Adipose tissue (tissue), 3 donors: ENCODE measurements at regions not wholly inside any gene's neighbourhood (a gene's known extent, or its start where the extent isn't known, plus 50 kb on each side); places are given as distances from the start of the nearest gene placed in this dataset.
"Not testable (repeated sequence)": the region's sequence is repeated elsewhere in the genome, so short reads cannot be mapped to it uniquely, and the experiment has no call there.

Experiments
- H3K27ac ChIP-seq: one replicate; pipeline ENCODE4 v1.5.1; 2013; ENCODE audit warnings: low read depth, low read length
- WGBS, 3 donors: extraction: QIAGEN DNeasy Blood & Tissue Kit; methylation state at CpG; one replicate each; pipeline ENCODE4 v1.1.7; 2013; 5-methylcytosine and 5-hydroxymethylcytosine counted together
- donor health status: healthy with polysubstance abuse.
- donor health status: Bipolar disorder and iron deficiency.
- donor health status: healthy.

DNA sequence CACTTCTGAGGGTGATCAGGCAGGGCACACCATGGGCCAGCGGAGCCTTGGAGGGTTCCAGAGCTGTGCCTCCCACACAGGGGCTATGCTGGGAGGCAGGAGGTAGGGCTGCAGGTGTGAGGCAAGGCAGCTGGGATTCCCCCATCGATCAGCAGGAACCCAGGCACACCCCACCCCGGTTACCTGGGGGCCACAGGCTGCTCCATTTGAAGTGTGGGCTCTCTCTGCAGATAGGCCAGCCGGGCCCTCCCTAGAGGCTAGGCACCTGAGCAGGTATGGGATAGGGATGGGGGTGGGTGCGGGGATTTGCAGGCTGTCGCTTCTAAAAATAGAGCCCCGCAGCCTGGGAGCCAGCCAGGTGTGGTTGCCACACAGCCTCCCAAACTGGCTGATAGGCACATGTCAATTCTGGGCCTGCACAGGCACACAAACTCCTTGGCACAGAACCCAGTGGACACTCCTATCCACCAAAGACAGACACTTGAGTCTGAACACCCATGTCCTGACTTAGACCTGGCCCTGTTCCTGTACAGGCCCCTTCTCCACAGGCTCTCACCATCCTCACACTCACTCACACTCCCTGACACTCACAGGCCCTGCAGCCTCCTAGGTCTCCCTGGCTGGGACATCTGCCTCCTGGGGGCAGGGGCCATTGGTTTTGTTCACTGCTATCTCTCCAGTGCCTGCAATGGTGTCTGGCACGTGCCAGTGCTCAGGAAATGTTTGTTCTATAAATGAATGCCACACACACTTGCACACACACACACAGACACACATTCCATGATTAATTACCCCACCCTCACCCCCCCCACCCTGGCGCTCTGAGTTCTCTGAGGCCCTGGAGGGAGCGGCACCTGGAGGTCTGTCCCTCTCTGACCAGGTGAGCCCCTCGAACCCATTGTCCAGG is 73.4 kb downstream of the ZFP36L2 start:
- WGBS, 3 donors: 37 to 88% (median 80%) methylated on average over 11 of the region's 11 CpGs
- H3K27ac ChIP-seq: no peak overlapping the region

GRCh38 chr2:43152186-43152585 is 74.2 kb downstream of the ZFP36L2 start:
- H3K27ac ChIP-seq: no peak overlapping the region
- 66 to 96% (median 91%) methylated on average over 8 of the region's 8 CpGs for WGBS, 3 donors

DNA sequence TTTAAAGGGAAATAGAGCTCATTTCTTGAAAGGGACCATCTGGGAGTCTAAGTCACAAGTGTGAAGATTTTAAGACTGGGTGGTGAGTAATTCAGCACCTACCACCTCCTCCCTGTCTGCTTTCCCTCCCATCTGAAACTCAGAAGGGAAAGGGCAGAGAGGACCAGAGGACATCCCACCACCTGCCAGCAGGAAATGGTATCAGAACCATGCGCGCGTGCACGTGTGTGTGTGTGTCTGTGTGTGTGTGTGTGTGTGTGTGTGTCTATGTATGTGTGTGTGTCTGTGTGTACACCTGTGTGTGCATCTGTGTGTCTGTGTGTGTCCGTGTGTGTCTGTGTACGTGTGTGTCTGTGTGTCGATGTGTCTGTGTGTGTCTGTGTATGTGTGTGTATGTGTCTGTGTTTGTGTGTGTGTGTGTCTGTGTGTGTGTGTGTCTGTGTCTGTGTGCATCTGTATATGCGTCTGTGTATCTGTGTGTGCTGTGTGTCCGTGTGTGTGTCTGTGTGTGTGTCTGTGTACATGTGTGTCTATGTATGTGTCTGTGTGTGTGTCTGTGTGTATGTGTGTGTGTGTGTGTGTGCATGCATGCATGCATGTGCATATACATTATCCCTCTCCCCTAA is 76.8 kb downstream of the ZFP36L2 start:
- 83 to 93% (median 86%) methylated on average over 9 of the region's 9 CpGs for WGBS, 3 donors

GRCh38 chr2:43146083-43146482 is 80.3 kb downstream of the ZFP36L2 start:
- 73 to 85% (median 82%) methylated on average over 5 of the region's 5 CpGs for WGBS, 3 donors
- no peak overlapping the region for H3K27ac ChIP-seq

More for the DNA sequence above, 76.8 kb downstream of the ZFP36L2 start:
- no peak overlapping the region for H3K27ac ChIP-seq

- WGBS, 3 donors: 42 to 84% (median 59%) methylated on average over 2 of the region's 2 CpGs
- no peak overlapping the region for H3K27ac ChIP-seq
These were observed 82.1 kb downstream of the ZFP36L2 start for GRCh38 chr2:43144263-43144662.

- 58 to 78% (median 67%) methylated on average over 8 of the region's 8 CpGs for WGBS, 3 donors
- H3K27ac ChIP-seq: no peak overlapping the region
These were observed 82.7 kb downstream of the ZFP36L2 start for GRCh38 chr2:43143756-43144155.

DNA sequence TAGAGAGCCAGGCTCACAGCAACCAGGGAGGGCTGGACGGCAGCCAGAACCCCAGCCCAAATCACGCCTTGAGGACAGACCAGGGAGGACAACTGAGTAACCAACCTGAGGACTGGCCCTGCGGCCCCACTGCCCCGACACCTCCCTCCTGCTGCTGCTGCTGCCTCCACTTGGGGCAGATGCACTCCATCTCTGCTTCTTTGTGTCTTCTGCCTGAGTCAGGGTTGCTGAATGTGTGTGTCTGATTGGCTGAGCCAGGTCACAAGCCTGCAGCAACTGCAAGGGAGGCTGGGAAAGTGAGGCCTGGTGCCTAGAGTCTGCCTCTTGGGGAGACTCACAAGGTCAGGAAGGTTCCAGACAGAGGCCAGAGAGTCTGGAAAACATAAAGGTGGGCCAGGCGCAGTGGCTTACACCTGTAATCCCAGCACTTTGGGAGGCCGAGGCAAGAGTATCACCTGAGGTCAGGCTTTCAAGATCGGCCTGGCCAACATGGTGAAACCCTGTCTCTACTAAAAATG is 83.4 kb downstream of the ZFP36L2 start:
- H3K27ac ChIP-seq: no peak overlapping the region
- 94 to 98% (median 96%) methylated on average over 7 of the region's 7 CpGs for WGBS, 3 donors

DNA sequence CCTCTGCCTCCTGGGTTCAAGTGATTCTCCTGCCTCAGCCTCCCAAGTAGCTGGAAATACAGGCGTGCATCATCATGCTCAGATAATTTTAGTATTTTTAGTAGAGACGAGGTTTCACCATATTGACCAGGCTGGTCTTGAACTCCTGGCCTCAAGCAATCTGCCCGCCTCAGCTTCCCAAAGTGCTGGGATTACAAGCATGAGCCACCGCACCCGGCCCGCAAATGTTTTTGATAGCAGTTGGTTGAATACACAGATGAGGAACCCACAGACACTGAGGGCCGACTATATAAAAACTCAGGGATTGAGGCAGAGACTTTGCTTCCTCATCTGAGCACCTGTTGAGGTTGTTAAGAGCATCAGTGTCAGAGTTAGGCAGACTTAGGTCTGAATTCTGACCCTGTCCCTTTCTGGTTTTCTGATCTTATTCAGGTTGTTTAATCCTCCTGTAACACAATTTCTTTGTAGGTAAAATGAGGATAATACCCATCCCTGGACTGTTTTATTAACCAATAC is 84.7 kb downstream of the ZFP36L2 start:
- WGBS, 3 donors: 84 to 94% (median 92%) methylated on average over 7 of the region's 7 CpGs
- H3K27ac ChIP-seq: not testable (repeated sequence)

GRCh38 chr2:43139996-43140621 is 86.3 kb downstream of the ZFP36L2 start:
- 46 to 65% (median 57%) methylated on average over 11 of the region's 11 CpGs for WGBS, 3 donors

GRCh38 chr2:43139501-43139900 is 86.9 kb downstream of the ZFP36L2 start:
- no peak overlapping the region for H3K27ac ChIP-seq
- 78 to 92% (median 87%) methylated on average over 4 of the region's 4 CpGs for WGBS, 3 donors

More at GRCh38 chr2:43139996-43140621, 86.3 kb downstream of the ZFP36L2 start:
- H3K27ac ChIP-seq: no peak overlapping the region

GRCh38 chr2:43138441-43138840 is 88.0 kb downstream of the ZFP36L2 start:
- no peak overlapping the region for H3K27ac ChIP-seq
- 97 to 98% (median 98%) methylated on average over 3 of the region's 3 CpGs for WGBS, 3 donors

GRCh38 chr2:43136876-43137275 is 89.5 kb downstream of the ZFP36L2 start:
- H3K27ac ChIP-seq: no peak overlapping the region
- WGBS, 3 donors: 68 to 80% (median 72%) methylated on average over 10 of the region's 10 CpGs

DNA sequence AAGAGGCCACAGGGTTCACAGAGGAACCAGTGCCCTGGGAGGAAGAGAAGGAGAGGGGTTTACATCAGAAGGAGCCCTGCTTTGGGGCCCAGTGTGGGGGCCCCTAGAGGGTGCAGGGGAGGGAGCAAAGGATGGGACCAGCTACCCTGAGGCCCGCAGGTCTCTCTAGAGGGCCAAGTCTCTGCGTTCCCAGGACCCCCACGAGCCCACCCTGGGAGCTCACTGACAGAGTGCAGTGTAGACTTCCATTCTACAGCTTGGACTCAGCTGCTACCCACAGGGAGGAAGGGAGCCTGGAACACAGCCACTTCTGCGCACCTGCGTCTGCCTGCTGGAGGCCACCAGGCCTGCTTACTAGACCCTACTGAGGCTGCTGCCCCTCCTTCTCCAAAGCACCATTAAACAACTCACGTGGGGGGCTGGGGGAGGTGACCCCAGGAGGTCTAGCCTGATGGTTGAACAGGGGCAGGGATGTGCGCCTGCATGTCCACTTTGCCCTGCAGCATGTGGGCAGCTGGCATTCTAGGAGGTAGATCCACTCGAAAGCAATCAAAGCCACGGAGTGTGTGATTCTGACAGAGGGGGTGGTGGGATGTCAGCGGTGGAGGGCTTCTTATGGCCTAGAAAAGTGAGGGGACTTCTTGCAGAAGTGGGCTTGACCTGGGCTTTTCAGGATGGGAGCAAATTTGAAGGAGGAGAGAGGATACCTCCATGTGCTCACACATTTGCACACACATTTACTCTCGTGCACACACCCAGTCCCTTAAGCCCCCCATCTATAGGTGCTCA is 90.2 kb downstream of the ZFP36L2 start:
- H3K27ac ChIP-seq: no peak overlapping the region

DNA sequence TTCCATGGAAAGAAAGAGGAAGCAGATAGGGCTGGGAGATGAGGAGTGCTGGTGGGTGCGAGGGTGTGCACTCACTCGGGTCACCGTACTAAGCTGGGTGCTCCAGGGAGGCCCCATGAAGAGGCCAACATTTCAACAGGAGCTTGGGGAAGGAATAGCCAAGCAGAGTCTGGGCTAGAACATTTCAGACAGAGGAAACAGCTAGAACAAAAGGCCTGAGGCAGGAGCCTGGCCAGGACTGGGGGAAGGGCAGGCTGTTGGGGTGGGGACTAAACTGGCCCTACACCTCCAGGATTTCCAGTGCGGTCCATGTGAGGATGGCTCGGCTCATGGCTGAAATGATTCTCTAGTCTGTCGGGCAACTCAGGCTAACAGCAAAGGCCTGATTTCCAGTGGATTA is 90.8 kb downstream of the ZFP36L2 start:
- no peak overlapping the region for H3K27ac ChIP-seq
- WGBS, 3 donors: 58 to 88% (median 64%) methylated on average over 6 of the region's 6 CpGs

More for the DNA sequence above, 90.2 kb downstream of the ZFP36L2 start:
- WGBS, 3 donors: 69 to 72% (median 71%) methylated on average over 11 of the region's 11 CpGs

GRCh38 chr2:43134571-43134889 is 91.9 kb downstream of the ZFP36L2 start:
- H3K27ac ChIP-seq: no peak overlapping the region
- 69 to 90% (median 87%) methylated on average over 8 to 9 of the region's 9 CpGs for WGBS, 3 donors

DNA sequence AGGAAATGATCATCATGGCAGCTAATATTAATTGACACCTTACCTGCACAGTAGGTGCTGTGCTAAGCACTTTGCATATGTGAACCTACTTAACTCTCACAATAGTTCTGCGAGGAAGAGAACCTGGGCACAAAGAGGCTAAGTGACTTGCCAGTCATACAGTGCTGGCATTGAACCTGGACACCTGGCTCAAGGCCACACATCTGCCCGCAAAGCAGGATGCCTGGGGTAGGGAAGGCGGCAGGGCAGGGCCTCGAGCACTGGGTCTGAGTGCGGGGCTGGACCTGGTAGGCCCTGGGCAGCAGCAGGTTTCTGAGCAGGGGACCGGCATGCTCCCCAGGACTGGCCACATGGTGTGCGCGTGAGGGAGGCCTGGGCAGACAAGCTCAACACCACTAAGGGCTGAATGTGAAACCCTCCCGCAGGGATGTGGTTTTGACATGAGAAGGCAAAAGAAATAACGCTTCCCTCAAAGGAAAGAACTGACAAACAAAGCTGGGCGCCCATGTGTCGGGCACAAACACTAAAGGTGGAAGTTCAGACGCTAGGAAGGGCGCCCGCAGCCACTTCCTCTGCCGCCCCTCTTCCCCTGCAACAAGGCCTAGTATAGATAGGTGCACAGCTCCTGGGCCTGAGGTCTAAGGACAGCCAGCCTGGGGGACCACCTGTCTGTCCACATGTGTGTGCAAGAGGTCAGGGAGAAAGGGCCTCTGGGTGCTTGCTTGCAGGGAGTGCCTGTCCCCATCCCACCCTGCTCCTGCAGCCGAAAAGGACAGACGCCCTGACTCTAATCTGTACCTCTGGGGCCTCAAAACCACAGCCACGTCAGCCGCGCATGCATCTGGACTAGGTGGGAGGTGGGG is 92.5 kb downstream of the ZFP36L2 start:
- 47 to 82% (median 55%) methylated on average over 21 of the region's 21 CpGs for whole genome bisulfite sequencing, 3 donors

DNA sequence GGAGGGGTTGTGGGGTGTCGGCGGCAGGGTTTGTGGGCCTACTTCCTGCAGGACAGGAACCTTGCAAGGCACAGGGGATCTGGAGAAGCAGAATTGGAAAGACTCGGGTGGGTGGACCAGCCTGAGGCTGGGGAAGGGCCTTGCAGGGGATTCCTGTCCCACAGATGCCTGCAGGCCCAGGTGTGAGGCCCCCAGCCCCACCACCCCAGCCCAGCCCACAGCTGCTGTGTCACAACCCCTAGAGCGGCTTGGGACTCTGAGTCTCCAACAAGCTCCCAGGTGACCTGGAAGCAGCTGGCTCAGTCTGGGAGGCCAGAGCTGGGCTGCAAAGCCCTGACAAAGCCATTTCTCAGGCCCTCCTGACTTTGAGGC is 93.1 kb downstream of the ZFP36L2 start:
- WGBS, 3 donors: 50 to 85% (median 57%) methylated on average over 4 of the region's 4 CpGs
- no peak overlapping the region for H3K27ac ChIP-seq

More for the DNA sequence above, 92.5 kb downstream of the ZFP36L2 start:
- H3K27ac ChIP-seq: no peak overlapping the region
